HepG2 (cell line): ENCODE measurements at regions not wholly inside any gene's neighbourhood (a gene's known extent, or its start where the extent isn't known, plus 50 kb on each side); places are given as distances from the start of the nearest gene placed in this dataset.

Source experiments
- BRD4 ChIP-seq: sonication (generic); formaldehyde crosslinking; IDR thresholded peaks from 2 replicates; pipeline ENCODE4 v1.4.0; 2020; ENCODE audit warnings: missing genetic modification reagents
- IRF9 ChIP-seq: sonication (generic); formaldehyde crosslinking; IDR thresholded peaks from 2 replicates; pipeline ENCODE4 v1.8.0; 2022; ENCODE audit warnings: missing genetic modification reagents, mild to moderate bottlenecking, borderline replicate concordance
- MATR3 ChIP-seq: sonication (generic); formaldehyde crosslinking; IDR thresholded peaks from 2 replicates; pipeline ENCODE4 v1.4.0; 2020; ENCODE audit warnings: missing genetic modification reagents
- PRDM10 ChIP-seq: sonication (generic); formaldehyde crosslinking; IDR thresholded peaks from 2 replicates; pipeline ENCODE4 v1.4.0; 2020; ENCODE audit warnings: low read depth, missing genetic modification reagents
- REL ChIP-seq: sonication (generic); formaldehyde crosslinking; conservative IDR thresholded peaks from 2 replicates; pipeline ENCODE4 v1.8.0; 2022; ENCODE audit warnings: mild to moderate bottlenecking, missing genetic modification reagents, moderate library complexity
- ZNF207 ChIP-seq: fragments of 450-650 bp; IDR thresholded peaks from 2 replicates; pipeline ENCODE4 v1.6.1; 2016; ENCODE audit warnings: antibody characterized with exemption, borderline replicate concordance

GRCh38 chrX:128759177-128759576 lies 707.0 kb upstream of the ACTRT1 start:
- no peak for TF ChIP-seq REL (CRISPR knock-in tag)
- no peak for TF ChIP-seq BRD4 (CRISPR knock-in tag)
- no peak for TF ChIP-seq IRF9 (CRISPR knock-in tag)
- TF ChIP-seq ZNF207 = no peak
- no peak for TF ChIP-seq MATR3 (CRISPR knock-in tag)
- TF ChIP-seq PRDM10 (CRISPR knock-in tag) = no peak
